ES-I3 (cell line): ENCODE measurements at regions not wholly inside any gene's neighbourhood (a gene's known extent, or its start where the extent isn't known, plus 50 kb on each side); places are given as distances from the start of the nearest gene placed in this dataset.

Experiments used
- H3K36me3 ChIP-seq: 2 replicates; pipeline ENCODE4 v1.6.1; 2013; ENCODE audit warnings: mild to moderate bottlenecking, low read length, control low read depth, moderate library complexity; ENCODE audit not compliant: insufficient read depth
- H3K4me1 ChIP-seq: 2 replicates; pipeline ENCODE4 v1.6.1; 2013; ENCODE audit warnings: mild to moderate bottlenecking, control low read depth, low read length; ENCODE audit not compliant: insufficient read depth
- H3K9ac ChIP-seq: 2 replicates; pipeline ENCODE4 v1.6.1; 2013; ENCODE audit warnings: low read depth, mild to moderate bottlenecking, low read length, moderate library complexity
- H3K9me3 ChIP-seq: 2 replicates; pipeline ENCODE4 v1.6.1; 2013; ENCODE audit warnings: mild to moderate bottlenecking, low read length, moderate library complexity; ENCODE audit not compliant: control insufficient read depth, insufficient read depth

GRCh38 chr2:228697456-228697855 is 516.0 kb upstream of the SPHKAP start:
- H3K9ac ChIP-seq: no peak overlapping the region
- no peaks in the 10 kb centered on the region for H3K9me3 ChIP-seq
- no peaks in the 10 kb centered on the region for H3K4me1 ChIP-seq
- no peaks in the 10 kb centered on the region for H3K36me3 ChIP-seq

- H3K9ac ChIP-seq: no peak overlapping the region
- H3K36me3 ChIP-seq: no peaks in the 10 kb centered on the region
- H3K9me3 ChIP-seq: no peaks in the 10 kb centered on the region
- H3K4me1 ChIP-seq: peaks cover 8% of the 10 kb centered on the region; the same call in 1 of the 2 replicates
Observed at GRCh38 chr2:228690681-228691080, 509.2 kb upstream of the SPHKAP start.

- H3K36me3 ChIP-seq: no peaks in the 10 kb centered on the region
- H3K9ac ChIP-seq: no peak overlapping the region
- peaks cover 8% of the 10 kb centered on the region; the same call in 1 of the 2 replicates for H3K4me1 ChIP-seq
- H3K9me3 ChIP-seq: no peaks in the 10 kb centered on the region
Observed at GRCh38 chr2:228689053-228689452, 507.6 kb upstream of the SPHKAP start.

GRCh38 chr2:228688007-228688645 is 506.6 kb upstream of the SPHKAP start:
- H3K4me1 ChIP-seq: peaks cover 8% of the 10 kb centered on the region; the same call in 1 of the 2 replicates
- no peaks in the 10 kb centered on the region for H3K9me3 ChIP-seq
- no peaks in the 10 kb centered on the region for H3K36me3 ChIP-seq
- no peak overlapping the region for H3K9ac ChIP-seq

GRCh38 chr2:228681979-228682378 is 500.5 kb upstream of the SPHKAP start:
- Histone ChIP-seq H3K9me3 (no peaks in the 10 kb centered on the region), H3K36me3 (no peaks in the 10 kb centered on the region), H3K4me1 (peaks cover 3% of the 10 kb centered on the region; the same call in 1 of the 2 replicates), H3K9ac (no peak overlapping the region)

- H3K4me1 ChIP-seq: peaks cover 3% of the 10 kb centered on the region; the same call in 1 of the 2 replicates
- H3K36me3 ChIP-seq: no peaks in the 10 kb centered on the region
- no peak overlapping the region for H3K9ac ChIP-seq
- H3K9me3 ChIP-seq: no peaks in the 10 kb centered on the region
Observed at GRCh38 chr2:228681426-228681825, 499.9 kb upstream of the SPHKAP start.

- no peak overlapping the region for H3K9ac ChIP-seq
- no peaks in the 10 kb centered on the region for H3K36me3 ChIP-seq
- no peaks in the 10 kb centered on the region for H3K9me3 ChIP-seq
Observed at GRCh38 chr2:228678110-228678509, 496.6 kb upstream of the SPHKAP start.

GRCh38 chr2:228675646-228676045 is 494.2 kb upstream of the SPHKAP start:
- Histone ChIP-seq H3K36me3 (no peaks in the 10 kb centered on the region), H3K9me3 (no peaks in the 10 kb centered on the region), H3K9ac (no peak overlapping the region), H3K4me1 (no peaks in the 10 kb centered on the region)

More at GRCh38 chr2:228678110-228678509, 496.6 kb upstream of the SPHKAP start:
- H3K4me1 ChIP-seq: peaks cover 3% of the 10 kb centered on the region; the same call in 1 of the 2 replicates

GRCh38 chr2:228675091-228675490 is 493.6 kb upstream of the SPHKAP start:
- H3K9ac ChIP-seq: no peak overlapping the region
- H3K36me3 ChIP-seq: no peaks in the 10 kb centered on the region
- no peaks in the 10 kb centered on the region for H3K4me1 ChIP-seq
- no peaks in the 10 kb centered on the region for H3K9me3 ChIP-seq

GRCh38 chr2:228673876-228674554 is 492.5 kb upstream of the SPHKAP start:
- no peaks in the 10 kb centered on the region for H3K4me1 ChIP-seq
- H3K36me3 ChIP-seq: no peaks in the 10 kb centered on the region
- H3K9ac ChIP-seq: no peak overlapping the region
- H3K9me3 ChIP-seq: no peaks in the 10 kb centered on the region

- Histone ChIP-seq H3K36me3 (no peaks in the 10 kb centered on the region), H3K4me1 (no peaks in the 10 kb centered on the region), H3K9me3 (no peaks in the 10 kb centered on the region), H3K9ac (no peak overlapping the region)
Observed at GRCh38 chr2:228669690-228670089, 488.2 kb upstream of the SPHKAP start.

- Histone ChIP-seq H3K9ac (no peak overlapping the region), H3K36me3 (no peaks in the 10 kb centered on the region)
Observed at GRCh38 chr2:228665232-228665631, 483.7 kb upstream of the SPHKAP start.

GRCh38 chr2:228658998-228659397 is 477.5 kb upstream of the SPHKAP start:
- Histone ChIP-seq H3K9me3 (no peaks in the 10 kb centered on the region), H3K4me1 (no peaks in the 10 kb centered on the region)

More at GRCh38 chr2:228665232-228665631, 483.7 kb upstream of the SPHKAP start:
- Histone ChIP-seq H3K4me1 (no peaks in the 10 kb centered on the region), H3K9me3 (no peaks in the 10 kb centered on the region)

GRCh38 chr2:228657807-228658402 is 476.4 kb upstream of the SPHKAP start:
- Histone ChIP-seq H3K9me3 (no peaks in the 10 kb centered on the region), H3K9ac (no peak overlapping the region), H3K36me3 (no peaks in the 10 kb centered on the region), H3K4me1 (no peaks in the 10 kb centered on the region)

More at GRCh38 chr2:228658998-228659397, 477.5 kb upstream of the SPHKAP start:
- H3K36me3 ChIP-seq: no peaks in the 10 kb centered on the region
- no peak overlapping the region for H3K9ac ChIP-seq

- no peak overlapping the region for H3K9ac ChIP-seq
- H3K9me3 ChIP-seq: no peaks in the 10 kb centered on the region
- no peaks in the 10 kb centered on the region for H3K36me3 ChIP-seq
- no peaks in the 10 kb centered on the region for H3K4me1 ChIP-seq
Observed at GRCh38 chr2:228655331-228655730, 473.8 kb upstream of the SPHKAP start.
